ENCODE measurements at regions not wholly inside any gene's neighbourhood (a gene's known extent, or its start where the extent isn't known, plus 50 kb on each side); places are given as distances from the start of the nearest gene placed in this dataset.
"Not testable (repeated sequence)": the region's sequence is repeated elsewhere in the genome, so short reads cannot be mapped to it uniquely, and the experiment has no call there.

GRCh38 chr2:236365258-236366048 is 101.2 kb upstream of the ASB18 start:
- Mint-ChIP-seq H3K4me3 (no peak overlapping the region), H3K36me3 (no peaks in the 10 kb centered on the region), H3K27ac (no peak overlapping the region), H3K27me3 (peaks cover 6% of the 10 kb centered on the region), H3K4me1 (ENCODE audit: low read depth) (peaks cover 39% of the 10 kb centered on the region), H3K9me3 (no peaks in the 10 kb centered on the region)
- no peak for DNase-seq
- POLR2A ChIA-PET = no interaction called here
- intact Hi-C loops (cut with micrococcal nuclease) = no loop called here
- CTCF ChIA-PET = interaction anchor here (1.7 kb wide), 1 partner anchor 12 kb away, joined by 4 read pairs; no protein-coding TSS in a partner anchor

GRCh38 chr2:236366049-236366387 is 101.8 kb upstream of the ASB18 start:
- CTCF ChIA-PET = interaction anchor here (1.7 kb wide), 1 partner anchor 13 kb away, joined by 4 read pairs; no protein-coding TSS in a partner anchor
- intact Hi-C loops (cut with micrococcal nuclease) = no loop called here
- H3K27ac Mint-ChIP-seq = no peak overlapping the region
- peaks cover 36% of the 10 kb centered on the region for H3K4me1 Mint-ChIP-seq (ENCODE audit: low read depth)
- POLR2A ChIA-PET = no interaction called here
- no peaks in the 10 kb centered on the region for H3K36me3 Mint-ChIP-seq
- no peaks in the 10 kb centered on the region for H3K9me3 Mint-ChIP-seq
- H3K4me3 Mint-ChIP-seq = no peak overlapping the region
- DNase-seq = no peak
- H3K27me3 Mint-ChIP-seq = peaks cover 6% of the 10 kb centered on the region

GRCh38 chr2:236366397-236366796 is 102.2 kb upstream of the ASB18 start:
- Mint-ChIP-seq H3K27ac (no peak overlapping the region), H3K36me3 (no peaks in the 10 kb centered on the region), H3K4me1 (ENCODE audit: low read depth) (peaks cover 35% of the 10 kb centered on the region), H3K9me3 (no peaks in the 10 kb centered on the region), H3K4me3 (no peak overlapping the region), H3K27me3 (peaks cover 6% of the 10 kb centered on the region)
- ChIA-PET CTCF (interaction anchor here (1.7 kb wide), 1 partner anchor 13 kb away, joined by 4 read pairs; no protein-coding TSS in a partner anchor), POLR2A (no interaction called here)
- intact Hi-C loops (cut with micrococcal nuclease) = no loop called here
- DNase-seq = peak; percentile 50

- DNase-seq = no peak
- Mint-ChIP-seq H3K4me1 (ENCODE audit: low read depth) (peaks cover 35% of the 10 kb centered on the region), H3K27me3 (peaks cover 7% of the 10 kb centered on the region), H3K36me3 (no peaks in the 10 kb centered on the region), H3K4me3 (no peak overlapping the region), H3K27ac (no peak overlapping the region), H3K9me3 (no peaks in the 10 kb centered on the region)
- ChIA-PET CTCF (no interaction called here), POLR2A (no interaction called here)
- intact Hi-C loops (cut with micrococcal nuclease) = no loop called here
Observed at GRCh38 chr2:236367506-236368289, 103.5 kb upstream of the ASB18 start.

GRCh38 chr2:236369661-236370062 is 105.5 kb upstream of the ASB18 start:
- intact Hi-C loops (cut with micrococcal nuclease) = no loop called here
- no peak overlapping the region for H3K27ac Mint-ChIP-seq

GRCh38 chr2:236370847-236371409 is 106.7 kb upstream of the ASB18 start:
- H3K4me1 Mint-ChIP-seq (ENCODE audit: low read depth) = peaks cover 27% of the 10 kb centered on the region
- no peak overlapping the region for H3K27ac Mint-ChIP-seq
- H3K27me3 Mint-ChIP-seq = peaks cover 13% of the 10 kb centered on the region
- H3K9me3 Mint-ChIP-seq = no peaks in the 10 kb centered on the region
- CTCF ChIA-PET = no interaction called here
- H3K36me3 Mint-ChIP-seq = no peaks in the 10 kb centered on the region
- POLR2A ChIA-PET = no interaction called here
- no peak for DNase-seq
- intact Hi-C loops (cut with micrococcal nuclease) = no loop called here
- no peak overlapping the region for H3K4me3 Mint-ChIP-seq

More at GRCh38 chr2:236369661-236370062, 105.5 kb upstream of the ASB18 start:
- no peak for DNase-seq
- Mint-ChIP-seq H3K9me3 (no peaks in the 10 kb centered on the region), H3K27me3 (peaks cover 13% of the 10 kb centered on the region), H3K36me3 (no peaks in the 10 kb centered on the region), H3K4me3 (no peak overlapping the region), H3K4me1 (ENCODE audit: low read depth) (peaks cover 35% of the 10 kb centered on the region)
- CTCF ChIA-PET = no interaction called here
- POLR2A ChIA-PET = no interaction called here

- CTCF ChIA-PET = no interaction called here
- Mint-ChIP-seq H3K4me1 (ENCODE audit: low read depth) (peaks cover 2% of the 10 kb centered on the region), H3K27me3 (peaks cover 19% of the 10 kb centered on the region), H3K36me3 (no peaks in the 10 kb centered on the region), H3K9me3 (no peaks in the 10 kb centered on the region), H3K4me3 (no peak overlapping the region), H3K27ac (no peak overlapping the region)
- POLR2A ChIA-PET = no interaction called here
- intact Hi-C loops (cut with micrococcal nuclease) = no loop called here
- no peak for DNase-seq
Observed at GRCh38 chr2:236375973-236376476, 111.8 kb upstream of the ASB18 start.

GRCh38 chr2:236376566-236377244 is 112.5 kb upstream of the ASB18 start:
- peaks cover 6% of the 10 kb centered on the region for H3K4me1 Mint-ChIP-seq (ENCODE audit: low read depth)
- intact Hi-C loops (cut with micrococcal nuclease) = no loop called here
- no peaks in the 10 kb centered on the region for H3K9me3 Mint-ChIP-seq
- H3K27me3 Mint-ChIP-seq = peaks cover 19% of the 10 kb centered on the region
- CTCF ChIA-PET = no interaction called here
- H3K36me3 Mint-ChIP-seq = no peaks in the 10 kb centered on the region
- H3K27ac Mint-ChIP-seq = no peak overlapping the region
- POLR2A ChIA-PET = no interaction called here
- no peak for DNase-seq
- H3K4me3 Mint-ChIP-seq = no peak overlapping the region

GRCh38 chr2:236380051-236380612 is 115.9 kb upstream of the ASB18 start:
- no peaks in the 10 kb centered on the region for H3K36me3 Mint-ChIP-seq
- H3K27me3 Mint-ChIP-seq = peaks cover 10% of the 10 kb centered on the region
- intact Hi-C loops (cut with micrococcal nuclease) = no loop called here
- no peak overlapping the region for H3K4me3 Mint-ChIP-seq
- no peaks in the 10 kb centered on the region for H3K9me3 Mint-ChIP-seq
- ChIA-PET CTCF (no interaction called here), POLR2A (no interaction called here)
- DNase-seq = no peak
- H3K27ac Mint-ChIP-seq = no peak overlapping the region
- peaks cover 7% of the 10 kb centered on the region for H3K4me1 Mint-ChIP-seq (ENCODE audit: low read depth)

- DNase-seq; POLR2A ChIA-PET; CTCF ChIA-PET; H3K36me3 Mint-ChIP-seq; H3K27me3 Mint-ChIP-seq; H3K4me1 Mint-ChIP-seq (ENCODE audit: low read depth); H3K9me3 Mint-ChIP-seq; intact Hi-C loops (cut with micrococcal nuclease); H3K4me3 Mint-ChIP-seq; H3K27ac Mint-ChIP-seq: not testable (repeated sequence)
Observed at GRCh38 chr2:236381253-236381652, 117.0 kb upstream of the ASB18 start.

GRCh38 chr2:236389284-236390216 is 125.3 kb upstream of the ASB18 start:
- H3K4me3 Mint-ChIP-seq; H3K4me1 Mint-ChIP-seq (ENCODE audit: low read depth); H3K27ac Mint-ChIP-seq; H3K27me3 Mint-ChIP-seq; POLR2A ChIA-PET; DNase-seq; H3K9me3 Mint-ChIP-seq; H3K36me3 Mint-ChIP-seq; intact Hi-C loops (cut with micrococcal nuclease): not testable (repeated sequence)
- CTCF ChIA-PET = interaction anchor here (0.6 kb wide), 1 partner anchor 207 kb away, joined by 3 read pairs; no protein-coding TSS in a partner anchor
